Right renal cortex interstitium (tissue), 3 donors: ENCODE measurements at regions not wholly inside any gene's neighbourhood (a gene's known extent, or its start where the extent isn't known, plus 50 kb on each side); places are given as distances from the start of the nearest gene placed in this dataset.
"Not testable (repeated sequence)": the region's sequence is repeated elsewhere in the genome, so short reads cannot be mapped to it uniquely, and the experiment has no call there.

ENCODE experiments used
- DNase-seq, 3 donors: peaks; one replicate each; pipeline ENCODE4 v3.0.0-alpha.2; 2013; ENCODE audit warnings: low read depth in 3 of 3, low spot score in 2 of 3

- peak; percentile 31 to 45 (median 39) for DNase-seq
Observed at GRCh38 chr6:137313928-137314855, 95.0 kb upstream of the IFNGR1 start.

GRCh38 chr6:137313211-137313610 lies 94.0 kb upstream of the IFNGR1 start:
- DNase-seq = no peak

GRCh38 chr6:137311940-137312339 lies 92.8 kb upstream of the IFNGR1 start:
- DNase-seq = no peak

GRCh38 chr6:137309078-137309762 lies 90.0 kb upstream of the IFNGR1 start:
- DNase-seq = no peak

- DNase-seq = no peak
Observed at GRCh38 chr6:137307163-137307854, 88.1 kb upstream of the IFNGR1 start.

- no peak for DNase-seq
Observed at GRCh38 chr6:137305691-137306090, 86.5 kb upstream of the IFNGR1 start.

- no peak for DNase-seq
Observed at GRCh38 chr6:137304020-137304780, 85.0 kb upstream of the IFNGR1 start.

GRCh38 chr6:137303441-137303840 lies 84.3 kb upstream of the IFNGR1 start:
- DNase-seq = no peak

- DNase-seq = no peak
Observed at GRCh38 chr6:137299681-137300080, 80.5 kb upstream of the IFNGR1 start.

GRCh38 chr6:137297887-137298286 lies 78.7 kb upstream of the IFNGR1 start:
- DNase-seq = no peak

GRCh38 chr6:137292326-137292725 lies 73.1 kb upstream of the IFNGR1 start:
- DNase-seq = not testable (repeated sequence)

GRCh38 chr6:137291441-137291840 lies 72.3 kb upstream of the IFNGR1 start:
- DNase-seq = no peak

GRCh38 chr6:137290601-137291261 lies 71.5 kb upstream of the IFNGR1 start:
- DNase-seq = no peak

GRCh38 chr6:137286916-137287315 lies 67.7 kb upstream of the IFNGR1 start:
- DNase-seq = no peak

GRCh38 chr6:137286368-137286767 lies 67.2 kb upstream of the IFNGR1 start:
- no peak for DNase-seq

- DNase-seq = no peak
Observed at GRCh38 chr6:137284811-137285110, 65.6 kb upstream of the IFNGR1 start.

- DNase-seq = no peak
Observed at GRCh38 chr6:137283940-137284810, 65.0 kb upstream of the IFNGR1 start.

GRCh38 chr6:137283080-137283479 lies 63.9 kb upstream of the IFNGR1 start:
- DNase-seq = no peak

GRCh38 chr6:137282254-137282653 lies 63.1 kb upstream of the IFNGR1 start:
- no peak for DNase-seq
